Keratinocyte (primary cell): ENCODE measurements at regions not wholly inside any gene's neighbourhood (a gene's known extent, or its start where the extent isn't known, plus 50 kb on each side); places are given as distances from the start of the nearest gene placed in this dataset.
"Not testable (repeated sequence)": the region's sequence is repeated elsewhere in the genome, so short reads cannot be mapped to it uniquely, and the experiment has no call there.

Experiments
- DNase-seq: peaks from one replicate; pipeline ENCODE4 v3.0.0-alpha.2; 2011; ENCODE audit warnings: low read depth, missing footprints, low spot score
- FAIRE-seq: peaks from 2 replicates; lab custom pipeline; 2011; peaks lifted over from hg19 to GRCh38; lab: Jason Lieb, UNC
- H2AFZ ChIP-seq: 2 replicates; pipeline ENCODE4 v1.6.0; 2012; ENCODE audit warnings: low read length, control low read depth, inconsistent platforms; ENCODE audit not compliant: control insufficient read depth
- H3K27ac ChIP-seq: 2 replicates; pipeline ENCODE4 v1.5.1; 2011; ENCODE audit warnings: low read length; ENCODE audit not compliant: control insufficient read depth, insufficient read depth
- H3K27me3 ChIP-seq: 3 replicates; pipeline ENCODE4 v1.6.0; 2011; ENCODE audit warnings: low read length; ENCODE audit not compliant: control insufficient read depth, insufficient read depth; ENCODE audit errors: extremely low read depth
- H3K36me3 ChIP-seq, 2 experiments: 2 replicates in 1 of 2; 3 replicates in 1 of 2; pipeline ENCODE4 v1.5.1; 2011; ENCODE audit warnings: low read length in 2 of 2, mild to moderate bottlenecking in 1 of 2; ENCODE audit not compliant: control insufficient read depth in 2 of 2, insufficient read depth in 2 of 2; ENCODE audit errors: extremely low read depth in 1 of 2
- H3K4me1 ChIP-seq: 3 replicates; pipeline ENCODE4 v1.5.1; 2011; ENCODE audit warnings: low read length; ENCODE audit not compliant: control insufficient read depth, insufficient read depth; ENCODE audit errors: extremely low read depth
- H3K4me2 ChIP-seq: 3 replicates; pipeline ENCODE4 v1.6.0; 2011; ENCODE audit warnings: low read depth, low read length; ENCODE audit not compliant: control insufficient read depth, insufficient read depth; ENCODE audit errors: extremely low read depth
- H3K4me3 ChIP-seq, 3 experiments: fragments of 200-600 bp in 1 of 3; sonication (generic) in 1 of 3; 2 replicates in 2 of 3; 3 replicates in 1 of 3; pipeline ENCODE4 v1.5.1; 2011 to 2016; ENCODE audit warnings: low read length in 3 of 3, mild to moderate bottlenecking in 3 of 3, control low read depth in 2 of 3, inconsistent platforms in 1 of 3, low read depth in 1 of 3, mixed read lengths in 1 of 3, mixed run types in 1 of 3, moderate library complexity in 1 of 3; ENCODE audit not compliant: control insufficient read depth in 2 of 3, insufficient read depth in 2 of 3; ENCODE audit errors: extremely low read depth in 1 of 3
- H3K79me2 ChIP-seq: 2 replicates; pipeline ENCODE4 v1.6.0; 2012; ENCODE audit warnings: low read length; ENCODE audit not compliant: control insufficient read depth, insufficient read depth
- H3K9ac ChIP-seq: 3 replicates; pipeline ENCODE4 v1.6.0; 2011; ENCODE audit warnings: low read length; ENCODE audit not compliant: control insufficient read depth, insufficient read depth; ENCODE audit errors: extremely low read depth
- H3K9me1 ChIP-seq: 3 replicates; pipeline ENCODE4 v1.6.0; 2011; ENCODE audit warnings: low read length; ENCODE audit not compliant: control insufficient read depth, insufficient read depth; ENCODE audit errors: extremely low read depth
- H3K9me3 ChIP-seq: 2 replicates; pipeline ENCODE4 v1.5.1; 2012; ENCODE audit warnings: low read depth, low read length; ENCODE audit not compliant: control insufficient read depth
- H4K20me1 ChIP-seq: 3 replicates; pipeline ENCODE4 v1.6.0; 2011; ENCODE audit warnings: low read length; ENCODE audit not compliant: control insufficient read depth, insufficient read depth; ENCODE audit errors: extremely low read depth
- dilution Hi-C: fragments of 300-500 bp; cut with MboI; formaldehyde crosslinking; loops from one replicate; pipeline ENCODE4 v1.7.0; 2020; ENCODE audit warnings: low sequenced_read_pairs; ENCODE audit not compliant: extremely low pct_ligation_motif_present

DNA sequence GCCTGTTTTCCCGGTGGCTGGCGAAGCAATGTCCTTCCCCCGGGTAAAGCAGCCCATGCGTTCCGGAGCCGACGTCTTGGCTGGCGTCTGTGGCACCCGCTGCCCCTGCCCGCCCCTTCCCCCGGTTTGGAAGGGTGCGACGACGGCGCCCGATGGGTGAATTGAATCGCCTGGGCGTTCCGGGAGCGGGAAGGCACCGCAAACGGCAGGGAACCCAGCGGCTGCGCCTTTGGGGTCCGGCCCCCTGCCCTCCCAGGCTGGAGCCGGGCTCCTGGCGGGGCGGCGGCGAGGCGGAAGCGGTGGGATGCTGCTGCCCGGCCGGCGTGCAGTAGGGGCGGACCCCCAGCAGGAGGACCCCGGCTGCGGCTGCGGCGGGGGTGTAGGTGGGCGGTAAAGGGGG is 123.6 kb upstream of the RHOU start:
- H3K4me1 ChIP-seq, H3K4me3 ChIP-seq, H3K27ac ChIP-seq, H3K79me2 ChIP-seq, H4K20me1 ChIP-seq, H3K27me3 ChIP-seq, H3K9me1 ChIP-seq, dilution Hi-C loops, H2AFZ ChIP-seq, H3K9ac ChIP-seq, DNase-seq, H3K36me3 ChIP-seq, FAIRE-seq, H3K9me3 ChIP-seq, H3K4me2 ChIP-seq: not testable (repeated sequence)

DNA sequence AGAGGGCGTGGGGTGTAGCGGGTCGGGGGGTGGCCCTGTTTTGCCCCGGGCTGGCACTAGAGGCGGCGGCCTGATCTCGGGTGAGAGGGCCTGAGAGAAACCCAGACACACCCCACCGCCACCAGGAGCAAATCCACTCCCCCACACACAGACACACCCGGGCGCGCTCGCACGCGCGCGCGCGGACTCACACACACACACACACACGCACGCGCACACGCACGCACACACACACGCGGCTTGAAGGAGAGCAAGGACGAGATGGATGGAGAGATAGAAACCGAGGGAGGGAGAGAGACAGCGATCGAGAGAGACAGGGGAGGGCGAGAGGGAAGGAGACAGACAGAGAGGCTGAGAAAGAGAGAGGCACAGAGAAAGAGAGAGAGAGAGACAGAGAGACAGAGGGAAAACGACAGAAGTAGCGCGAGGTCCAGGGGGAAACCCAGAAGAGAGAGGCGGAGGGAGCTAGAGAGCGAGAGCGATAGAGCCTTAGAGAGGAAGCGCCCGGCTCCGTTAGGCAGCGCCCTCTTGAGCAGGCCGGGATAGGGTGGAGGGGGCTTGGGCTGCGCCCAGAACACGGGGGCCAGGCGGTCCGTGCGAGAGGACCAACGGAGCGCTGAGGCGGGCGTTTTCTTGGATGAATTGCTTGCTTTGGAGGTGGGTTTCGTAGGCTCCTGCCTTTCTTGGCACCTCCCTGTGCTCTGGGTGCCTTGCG is 113.1 kb upstream of the RHOU start:
- H3K4me1 ChIP-seq, FAIRE-seq, H2AFZ ChIP-seq, H3K27me3 ChIP-seq, H4K20me1 ChIP-seq, H3K79me2 ChIP-seq, H3K9me1 ChIP-seq, H3K4me3 ChIP-seq, H3K27ac ChIP-seq, H3K9ac ChIP-seq, dilution Hi-C loops, H3K9me3 ChIP-seq, DNase-seq, H3K4me2 ChIP-seq, H3K36me3 ChIP-seq: not testable (repeated sequence)

DNA sequence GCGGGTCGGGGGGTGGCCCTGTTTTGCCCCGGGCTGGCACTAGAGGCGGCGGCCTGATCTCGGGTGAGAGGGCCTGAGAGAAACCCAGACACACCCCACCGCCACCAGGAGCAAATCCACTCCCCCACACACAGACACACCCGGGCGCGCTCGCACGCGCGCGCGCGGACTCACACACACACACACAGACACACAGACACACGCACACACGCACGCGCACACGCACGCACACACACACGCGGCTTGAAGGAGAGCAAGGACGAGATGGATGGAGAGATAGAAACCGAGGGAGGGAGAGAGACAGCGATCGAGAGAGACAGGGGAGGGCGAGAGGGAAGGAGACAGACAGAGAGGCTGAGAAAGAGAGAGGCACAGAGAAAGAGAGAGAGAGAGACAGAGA is 108.8 kb upstream of the RHOU start:
- FAIRE-seq, H3K9ac ChIP-seq, DNase-seq, H3K4me2 ChIP-seq, H3K36me3 ChIP-seq, H3K4me3 ChIP-seq, dilution Hi-C loops, H3K9me3 ChIP-seq, H3K4me1 ChIP-seq, H3K27me3 ChIP-seq, H4K20me1 ChIP-seq, H2AFZ ChIP-seq, H3K79me2 ChIP-seq, H3K27ac ChIP-seq, H3K9me1 ChIP-seq: not testable (repeated sequence)

DNA sequence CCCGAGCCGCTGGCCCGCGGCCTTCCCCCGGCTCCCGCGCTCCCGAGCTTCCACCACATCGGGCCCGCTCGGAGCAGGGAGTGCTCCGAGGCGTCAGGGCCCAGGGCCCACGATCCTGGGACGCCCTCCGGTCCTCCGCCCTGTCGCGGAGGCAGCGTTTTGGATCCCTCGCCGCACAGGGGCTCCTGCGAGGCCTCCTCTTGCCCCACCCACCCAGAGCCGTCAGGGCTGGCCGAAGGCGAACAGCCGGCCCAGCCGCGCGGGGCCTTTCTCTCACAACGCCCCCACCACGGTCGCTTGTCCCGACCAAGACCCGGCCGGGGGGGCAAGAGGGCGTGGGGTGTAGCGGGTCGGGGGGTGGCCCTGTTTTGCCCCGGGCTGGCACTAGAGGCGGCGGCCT is 102.4 kb upstream of the RHOU start:
- H3K9me1 ChIP-seq, DNase-seq, FAIRE-seq, H4K20me1 ChIP-seq, H3K4me3 ChIP-seq, H3K36me3 ChIP-seq, H3K9me3 ChIP-seq, H3K27ac ChIP-seq, H2AFZ ChIP-seq, dilution Hi-C loops, H3K79me2 ChIP-seq, H3K27me3 ChIP-seq, H3K4me1 ChIP-seq, H3K4me2 ChIP-seq, H3K9ac ChIP-seq: not testable (repeated sequence)

DNA sequence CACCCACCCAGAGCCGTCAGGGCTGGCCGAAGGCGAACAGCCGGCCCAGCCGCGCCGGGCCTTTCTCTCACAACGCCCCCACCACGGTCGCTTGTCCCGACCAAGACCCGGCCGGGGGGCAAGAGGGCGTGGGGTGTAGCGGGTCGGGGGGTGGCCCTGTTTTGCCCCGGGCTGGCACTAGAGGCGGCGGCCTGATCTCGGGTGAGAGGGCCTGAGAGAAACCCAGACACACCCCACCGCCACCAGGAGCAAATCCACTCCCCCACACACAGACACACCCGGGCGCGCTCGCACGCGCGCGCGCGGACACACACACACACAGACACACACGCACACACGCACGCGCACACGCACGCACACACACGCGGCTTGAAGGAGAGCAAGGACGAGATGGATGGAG is 100.0 kb upstream of the RHOU start:
- H3K9ac ChIP-seq, H3K27me3 ChIP-seq, dilution Hi-C loops, H3K9me1 ChIP-seq, FAIRE-seq, H3K27ac ChIP-seq, H3K79me2 ChIP-seq, H4K20me1 ChIP-seq, H3K9me3 ChIP-seq, H3K36me3 ChIP-seq, H3K4me2 ChIP-seq, DNase-seq, H3K4me1 ChIP-seq, H2AFZ ChIP-seq: not testable (repeated sequence)
- H3K4me3 ChIP-seq: peak overlapping the region in 2 of 3 experiments; percentile 14 to 37
